CD4-positive, alpha-beta T cell treated with Interleukin-6 for 4 hours (primary cell): ENCODE measurements at regions not wholly inside any gene's neighbourhood (a gene's known extent, or its start where the extent isn't known, plus 50 kb on each side); places are given as distances from the start of the nearest gene placed in this dataset.
"Not testable (repeated sequence)": the region's sequence is repeated elsewhere in the genome, so short reads cannot be mapped to it uniquely, and the experiment has no call there.

Experiments
- DNase-seq: peaks from one replicate; pipeline ENCODE4 v3.0.0-alpha.2; 2020; ENCODE audit warnings: mixed read lengths

GRCh38 chr18:37920865-37921264 is 355.3 kb upstream of the CELF4 start:
- no peak for DNase-seq

- no peak for DNase-seq
These were observed 347.5 kb upstream of the CELF4 start for GRCh38 chr18:37913051-37913450.

GRCh38 chr18:37902344-37902743 is 336.7 kb upstream of the CELF4 start:
- no peak for DNase-seq

- no peak for DNase-seq
These were observed 334.7 kb upstream of the CELF4 start for GRCh38 chr18:37900326-37900725.

GRCh38 chr18:37889963-37890362 is 324.4 kb upstream of the CELF4 start:
- no peak for DNase-seq

- no peak for DNase-seq
These were observed 309.1 kb upstream of the CELF4 start for GRCh38 chr18:37874721-37875120.

- DNase-seq, result no peak
These were observed 307.8 kb upstream of the CELF4 start for GRCh38 chr18:37873416-37873815.

- no peak for DNase-seq
These were observed 307.0 kb upstream of the CELF4 start for GRCh38 chr18:37872562-37872961.

GRCh38 chr18:37871561-37871960 is 306.0 kb upstream of the CELF4 start:
- no peak for DNase-seq

GRCh38 chr18:37869051-37869450 is 303.5 kb upstream of the CELF4 start:
- no peak for DNase-seq

- DNase-seq, result no peak
These were observed 298.5 kb upstream of the CELF4 start for GRCh38 chr18:37864122-37864521.

GRCh38 chr18:37861981-37862380 is 296.4 kb upstream of the CELF4 start:
- no peak for DNase-seq

- DNase-seq, result no peak
These were observed 288.8 kb upstream of the CELF4 start for GRCh38 chr18:37854396-37854795.

GRCh38 chr18:37853706-37854105 is 288.1 kb upstream of the CELF4 start:
- DNase-seq, result no peak

GRCh38 chr18:37852464-37852863 is 286.9 kb upstream of the CELF4 start:
- DNase-seq, result no peak

GRCh38 chr18:37847544-37847943 is 281.9 kb upstream of the CELF4 start:
- DNase-seq, result no peak

GRCh38 chr18:37846996-37847395 is 281.4 kb upstream of the CELF4 start:
- DNase-seq, result no peak

- DNase-seq, result no peak
These were observed 279.9 kb upstream of the CELF4 start for GRCh38 chr18:37845498-37845897.

GRCh38 chr18:37844209-37844970 is 278.8 kb upstream of the CELF4 start:
- no peak for DNase-seq

- no peak for DNase-seq
These were observed 272.5 kb upstream of the CELF4 start for GRCh38 chr18:37838083-37838482.

- DNase-seq, result no peak
These were observed 270.7 kb upstream of the CELF4 start for GRCh38 chr18:37836071-37836970.

- not testable (repeated sequence) for DNase-seq
These were observed 266.6 kb upstream of the CELF4 start for GRCh38 chr18:37832010-37832695.

- no peak for DNase-seq
These were observed 247.4 kb upstream of the CELF4 start for GRCh38 chr18:37812961-37813360.
